IMR-90 (cell line): ENCODE measurements at regions not wholly inside any gene's neighbourhood (a gene's known extent, or its start where the extent isn't known, plus 50 kb on each side); places are given as distances from the start of the nearest gene placed in this dataset.

Experiments used
- ATAC-seq: fragments of 200-7000 bp; cut with Tn5 transposase; 2 replicates; pipeline ENCODE4 v1.9.1; 2020; ENCODE audit warnings: low read depth, mild to moderate bottlenecking, moderate library complexity
- BruUV-seq: library from RNA; stranded (reverse); fragments of 400-500 nt; replicated peaks from 2 replicates; lab custom pipeline; 2021; lab: Mats Ljungman, UMichigan
- CTCF ChIA-PET: fragments of 300-600 bp; formaldehyde crosslinking; extraction: SDS; loops from one replicate; lab custom pipeline; 2021; ENCODE audit warnings: antibody characterized with exemption; lab: Yijun Ruan, JAX
- POLR2A ChIA-PET: fragments of 300-600 bp; sonication (Branson Sonifier 250); formaldehyde crosslinking; loops from one replicate; lab custom pipeline; 2022; ENCODE audit warnings: antibody characterized with exemption; ENCODE audit not compliant: unreplicated experiment; lab: Charles Lee
- DNase-seq: peaks from one replicate; pipeline ENCODE4 v3.0.0; 2013
- H2AFZ ChIP-seq: replicated peaks from 2 replicates; pipeline ENCODE3; 2013; ENCODE audit warnings: low read length, mild to moderate bottlenecking; ENCODE audit not compliant: poor library complexity
- H2AK5ac ChIP-seq: 2 replicates; pipeline ENCODE4 v1.6.1; 2013; ENCODE audit warnings: low read depth, low read length, inconsistent platforms
- H2AK9ac ChIP-seq: replicated peaks from 2 replicates; pipeline ENCODE3; 2013; ENCODE audit warnings: mild to moderate bottlenecking, low read depth, low read length, moderate library complexity; ENCODE audit not compliant: poor library complexity
- H2BK120ac ChIP-seq: 2 replicates; pipeline ENCODE4 v1.6.1; 2013; ENCODE audit warnings: low read depth, low read length, inconsistent platforms
- H2BK15ac ChIP-seq: 3 replicates; pipeline ENCODE4 v1.6.1; 2013; ENCODE audit warnings: low read depth, low read length, inconsistent platforms
- H2BK20ac ChIP-seq: 2 replicates; pipeline ENCODE4 v1.6.1; 2013; ENCODE audit warnings: low read depth, mild to moderate bottlenecking, inconsistent platforms, low read length, moderate library complexity
- H2BK5ac ChIP-seq: 2 replicates; pipeline ENCODE4 v1.6.1; 2013; ENCODE audit warnings: mild to moderate bottlenecking, low read depth, low read length, inconsistent platforms; ENCODE audit not compliant: poor library complexity, severe bottlenecking
- H3K14ac ChIP-seq: replicated peaks from 2 replicates; pipeline ENCODE4 v1.6.1; 2013; ENCODE audit warnings: low read depth, low read length, inconsistent platforms
- H3K18ac ChIP-seq: 2 replicates; pipeline ENCODE4 v1.6.1; 2013; ENCODE audit warnings: low read depth, low read length, control low read depth
- H3K23ac ChIP-seq: 2 replicates; pipeline ENCODE4 v1.6.1; 2013; ENCODE audit warnings: low read depth, low read length, inconsistent platforms
- H3K27ac ChIP-seq: 2 replicates; pipeline ENCODE4 v1.5.1; 2013; ENCODE audit warnings: mild to moderate bottlenecking, control low read depth, low read length; ENCODE audit not compliant: insufficient read depth
- H3K27me3 ChIP-seq: 2 replicates; pipeline ENCODE4 v1.6.1; 2013; ENCODE audit warnings: low read length; ENCODE audit not compliant: control insufficient read depth, insufficient read depth
- H3K36me3 ChIP-seq: 2 replicates; pipeline ENCODE4 v1.6.1; 2013; ENCODE audit warnings: low read length, mixed read lengths; ENCODE audit not compliant: control insufficient read depth, insufficient read depth
- H3K4ac ChIP-seq: 2 replicates; pipeline ENCODE4 v1.6.1; 2013; ENCODE audit warnings: low read depth, low read length, inconsistent platforms
- H3K4me1 ChIP-seq: 2 replicates; pipeline ENCODE4 v1.6.1; 2013; ENCODE audit warnings: low read length, mixed read lengths; ENCODE audit not compliant: control insufficient read depth, insufficient read depth
- H3K4me2 ChIP-seq: 2 replicates; pipeline ENCODE4 v1.6.1; 2013; ENCODE audit warnings: low read depth, mild to moderate bottlenecking, control low read depth, low read length, moderate library complexity
- H3K4me3 ChIP-seq: 2 replicates; pipeline ENCODE4 v1.5.1; 2013; ENCODE audit warnings: low read depth, mild to moderate bottlenecking, control low read depth, low read length, moderate library complexity; ENCODE audit not compliant: insufficient read depth
- H3K56ac ChIP-seq: 2 replicates; pipeline ENCODE4 v1.6.1; 2013; ENCODE audit warnings: low read length, inconsistent platforms; ENCODE audit not compliant: insufficient read depth; ENCODE audit errors: extremely low read depth
- H3K79me1 ChIP-seq, 2 experiments: 2 replicates each; pipeline ENCODE4 v1.6.1; 2013; ENCODE audit warnings: low read length in 2 of 2, inconsistent platforms in 1 of 2, low read depth in 1 of 2
- H3K9ac ChIP-seq: 2 replicates; pipeline ENCODE4 v1.6.1; 2013; ENCODE audit warnings: low read depth, low read length, control low read depth
- H3K9me1 ChIP-seq: 2 replicates; pipeline ENCODE4 v1.6.1; 2013; ENCODE audit warnings: low read length, inconsistent platforms; ENCODE audit not compliant: insufficient read depth
- H3K9me3 ChIP-seq: 2 replicates; pipeline ENCODE4 v1.6.1; 2013; ENCODE audit warnings: low read length; ENCODE audit not compliant: control insufficient read depth, insufficient read depth
- H4K20me1 ChIP-seq: 2 replicates; pipeline ENCODE4 v1.6.1; 2013; ENCODE audit warnings: low read length, inconsistent platforms; ENCODE audit not compliant: insufficient read depth
- H4K5ac ChIP-seq: 2 replicates; pipeline ENCODE4 v1.6.1; 2013; ENCODE audit warnings: mild to moderate bottlenecking, low read depth, low read length, control low read depth
- H4K8ac ChIP-seq, 2 experiments: 2 replicates each; pipeline ENCODE4 v1.6.1; 2013; ENCODE audit warnings: low read depth in 2 of 2, low read length in 2 of 2, control low read depth in 1 of 2, inconsistent platforms in 1 of 2
- H4K91ac ChIP-seq: 2 replicates; pipeline ENCODE4 v1.6.1; 2013; ENCODE audit warnings: low read depth, low read length, inconsistent platforms; ENCODE audit not compliant: insufficient read depth
- CEBPB ChIP-seq: IDR thresholded peaks from 2 replicates; pipeline ENCODE4 v1.6.1; 2012; ENCODE audit warnings: low read depth, low read length, improper control_type of control experiment
- FOS ChIP-seq: fragments of 150-350 bp; IDR thresholded peaks from 2 replicates; pipeline ENCODE4 v1.6.1; 2016; ENCODE audit warnings: low read depth, low read length
- RAD21 ChIP-seq: IDR thresholded peaks from 2 replicates; pipeline ENCODE4 v1.6.1; 2012; ENCODE audit warnings: low read length, improper control_type of control experiment
- SMC3 ChIP-seq: fragments of 150-350 bp; IDR thresholded peaks from 2 replicates; pipeline ENCODE4 v1.6.1; 2016; ENCODE audit warnings: low read depth, mild to moderate bottlenecking, antibody characterized with exemption, low read length, moderate library complexity
- WGBS, 2 experiments: methylation state at CpG; one replicate each; pipeline versions ENCODE4 v1.1.5 to v1.1.7; 2013; ENCODE audit warnings: missing lambda C conversion rate in 2 of 2; ENCODE audit not compliant: insufficient read length in 1 of 2; ENCODE audit errors: extremely low coverage in 2 of 2; 5-methylcytosine and 5-hydroxymethylcytosine counted together
- dilution Hi-C: fragments of 300-500 bp; cut with HindIII; formaldehyde crosslinking; loops from one replicate; pipeline ENCODE4 v1.14.3; 2018; ENCODE audit warnings: low sequenced_read_pairs; ENCODE audit not compliant: unreplicated experiment
- in situ Hi-C: fragments of 300-500 bp; cut with MboI; formaldehyde crosslinking; loops from 3 replicates; pipeline ENCODE4 v1.14.3; 2019; ENCODE audit warnings: low sequenced_read_pairs, inconsistent platforms, mixed read lengths
- intact Hi-C: fragments of 100-400 bp; cut with micrococcal nuclease; formaldehyde crosslinking; loops from 2 replicates; pipeline ENCODE4 v1.10.0; 2022
- TF ChIP-seq, protein P1 (sequence below): conservative IDR thresholded peaks from 2 replicates; pipeline ENCODE4 v1.5.1; 2012; ENCODE audit warnings: mild to moderate bottlenecking, low read depth, low read length, improper control_type of control experiment

DNA sequence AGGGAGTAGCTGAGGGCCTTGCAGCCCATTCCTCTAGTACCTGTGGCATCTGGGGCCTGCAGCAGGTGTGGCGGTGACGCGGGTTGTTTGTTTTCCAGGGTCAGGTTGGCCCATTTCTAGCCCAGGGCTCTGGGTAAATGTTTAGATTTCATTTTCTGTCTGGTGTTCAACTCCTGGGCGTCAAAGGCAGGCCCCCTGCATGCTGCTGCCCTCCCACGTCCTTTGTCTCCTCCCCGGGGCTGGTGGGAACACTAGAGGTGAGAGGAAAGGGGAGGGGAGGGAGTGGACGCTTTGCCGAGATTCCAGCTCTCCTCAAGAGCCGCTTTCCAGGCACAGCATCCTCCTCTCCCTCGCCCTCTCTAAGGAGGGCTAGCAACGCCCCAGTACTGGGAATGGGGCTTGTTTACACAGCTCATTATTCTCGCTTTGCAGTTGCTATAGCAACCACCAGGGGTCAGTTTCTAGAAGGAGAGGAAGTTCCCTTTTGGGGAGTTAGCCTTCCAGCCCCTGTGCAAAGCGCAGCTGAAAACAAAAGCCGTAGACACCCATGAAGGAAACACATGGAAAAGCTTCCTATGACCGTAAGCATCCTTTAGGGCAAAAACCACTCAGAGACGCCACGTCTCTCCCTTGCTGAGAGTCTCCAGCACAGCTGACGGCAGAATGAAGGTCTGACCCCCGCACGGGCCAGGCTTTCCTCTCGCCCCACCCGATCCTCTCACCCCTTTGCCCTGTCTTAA lies 170.6 kb downstream of the LY86 start:
- Histone ChIP-seq H3K56ac (no peak overlapping the region), H3K9me3 (no peaks in the 10 kb centered on the region), H2AK5ac (no peak overlapping the region), H4K91ac (no peak overlapping the region), H3K9me1 (no peaks in the 10 kb centered on the region), H3K4me1 (peaks cover 2% of the 10 kb centered on the region; the same call in 1 of the 2 replicates), H4K20me1 (no peaks in the 10 kb centered on the region), H4K5ac (no peak overlapping the region; the same call in 1 of the 2 replicates), H2BK15ac (no peak overlapping the region), H3K27ac (no peak overlapping the region), H2BK120ac (no peak overlapping the region), H3K14ac (no peak overlapping the region), H3K4ac (no peak overlapping the region), H3K18ac (no peak overlapping the region), H2BK20ac (no peak overlapping the region), H3K4me2 (peak overlapping the region; percentile 53), H3K23ac (no peak overlapping the region), H4K8ac (no peak overlapping the region), H3K27me3 (no peaks in the 10 kb centered on the region), H2BK5ac (no peak overlapping the region), H2AFZ (peak overlapping the region; percentile 83), H3K9ac (peak overlapping the region; percentile 20; the same call in 1 of the 2 replicates), H3K36me3 (no peaks in the 10 kb centered on the region), H2AK9ac (no peak overlapping the region), H3K4me3 (no peak overlapping the region), H3K79me1 (no peaks in the 10 kb centered on the region)
- in situ Hi-C loops (no loop called here), intact Hi-C loops (loop anchor here (1.0 to 10.0 kb wide), 2 partner anchors 346 to 484 kb away; partner anchors contain the start of gene RREB1), dilution Hi-C loops (no loop called here)
- TF ChIP-seq RAD21 (peak; percentile 58), SMC3 (peak; percentile 52), FOS (no peak), CEBPB (no peak)
- TF ChIP-seq, protein P1, sequence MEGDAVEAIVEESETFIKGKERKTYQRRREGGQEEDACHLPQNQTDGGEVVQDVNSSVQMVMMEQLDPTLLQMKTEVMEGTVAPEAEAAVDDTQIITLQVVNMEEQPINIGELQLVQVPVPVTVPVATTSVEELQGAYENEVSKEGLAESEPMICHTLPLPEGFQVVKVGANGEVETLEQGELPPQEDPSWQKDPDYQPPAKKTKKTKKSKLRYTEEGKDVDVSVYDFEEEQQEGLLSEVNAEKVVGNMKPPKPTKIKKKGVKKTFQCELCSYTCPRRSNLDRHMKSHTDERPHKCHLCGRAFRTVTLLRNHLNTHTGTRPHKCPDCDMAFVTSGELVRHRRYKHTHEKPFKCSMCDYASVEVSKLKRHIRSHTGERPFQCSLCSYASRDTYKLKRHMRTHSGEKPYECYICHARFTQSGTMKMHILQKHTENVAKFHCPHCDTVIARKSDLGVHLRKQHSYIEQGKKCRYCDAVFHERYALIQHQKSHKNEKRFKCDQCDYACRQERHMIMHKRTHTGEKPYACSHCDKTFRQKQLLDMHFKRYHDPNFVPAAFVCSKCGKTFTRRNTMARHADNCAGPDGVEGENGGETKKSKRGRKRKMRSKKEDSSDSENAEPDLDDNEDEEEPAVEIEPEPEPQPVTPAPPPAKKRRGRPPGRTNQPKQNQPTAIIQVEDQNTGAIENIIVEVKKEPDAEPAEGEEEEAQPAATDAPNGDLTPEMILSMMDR = peak; percentile 51
- no TSS peak for BruUV-seq
- ATAC-seq = peak; percentile 96
- POLR2A ChIA-PET = no interaction called here
- peak; percentile 61 for DNase-seq
- CTCF ChIA-PET = interaction anchor here (0.6 to 1.1 kb wide), 8 partner anchors 9 to 415 kb away, joined by 3 to 4 read pairs (median 3); no protein-coding TSS in a partner anchor
- 55% methylated on average over 4 of the region's 22 CpGs; no CpG with 5 or more reads in 1 of the 2 experiments for WGBS, 2 experiments
